SK-N-SH (cell line): ENCODE measurements at regions not wholly inside any gene's neighbourhood (a gene's known extent, or its start where the extent isn't known, plus 50 kb on each side); places are given as distances from the start of the nearest gene placed in this dataset.

ENCODE experiments used
- CTCF ChIA-PET: fragments of 300-600, 350-600 bp; formaldehyde crosslinking; extraction: SDS; loops from one replicate; lab custom pipeline; 2021; lab: Yijun Ruan, JAX
- POLR2A ChIA-PET: fragments of 350-600 bp; sonication (Branson Sonifier 250); formaldehyde crosslinking; extraction: SDS; loops from one replicate; lab custom pipeline; 2020; ENCODE audit warnings: antibody characterized with exemption, inconsistent platforms; lab: Yijun Ruan, JAX
- DNase-seq: peaks from one replicate; pipeline ENCODE4 v3.0.0; 2012
- H2AFZ ChIP-seq: fragments of 200-600 bp; sonication (generic); 2 replicates; pipeline ENCODE4 v1.8.1; 2016; ENCODE audit warnings: antibody characterized with exemption, mild to moderate bottlenecking, low read depth
- H3F3A ChIP-seq: fragments of 200-600 bp; sonication (generic); replicated peaks from 2 replicates; pipeline ENCODE3; 2016; ENCODE audit warnings: antibody characterized with exemption, mild to moderate bottlenecking; ENCODE audit not compliant: insufficient read depth
- H3K27ac ChIP-seq, 2 experiments: fragments of 200-500 bp in 1 of 2; fragments of 200-600 bp in 1 of 2; sonication (Bioruptor generic) in 1 of 2; sonication (generic), shearing (Covaris generic) in 1 of 2; 2 replicates each; pipeline versions ENCODE4 v1.5.1 to v1.6.1; 2014 to 2016; ENCODE audit warnings: low read depth in 2 of 2, inconsistent platforms in 1 of 2, low read length in 1 of 2, mild to moderate bottlenecking in 1 of 2, mixed read lengths in 1 of 2
- H3K27me3 ChIP-seq: fragments of 200-600 bp; sonication (generic), shearing (Covaris generic); 2 replicates; pipeline ENCODE4 v1.6.1; 2016; ENCODE audit warnings: mixed run types; ENCODE audit not compliant: insufficient read depth
- H3K36me3 ChIP-seq, 2 experiments: fragments of 200-500 bp in 1 of 2; fragments of 200-600 bp in 1 of 2; sonication (Bioruptor generic) in 1 of 2; sonication (generic) in 1 of 2; replicated peaks in 1 of 2; 2 replicates each; pipeline versions ENCODE3 to v1.5.1; 2014 to 2016; ENCODE audit warnings: low read length in 1 of 2, mild to moderate bottlenecking in 1 of 2; ENCODE audit not compliant: insufficient read depth in 2 of 2, control insufficient read depth in 1 of 2
- H3K4me1 ChIP-seq, 2 experiments: fragments of 200-500 bp in 1 of 2; fragments of 200-600 bp in 1 of 2; sonication (Bioruptor generic) in 1 of 2; sonication (generic), shearing (Covaris generic) in 1 of 2; 2 replicates each; pipeline versions ENCODE4 v1.5.1 to v1.6.1; 2014 to 2016; ENCODE audit warnings: low read depth in 1 of 2, low read length in 1 of 2, mixed run types in 1 of 2; ENCODE audit not compliant: insufficient read depth in 2 of 2, control insufficient read depth in 1 of 2
- H3K4me2 ChIP-seq: fragments of 200-600 bp; sonication (generic), shearing (Covaris generic); 2 replicates; pipeline ENCODE4 v1.6.1; 2017; ENCODE audit warnings: mixed run types
- H3K4me3 ChIP-seq, 2 experiments: fragments of 200-500 bp in 1 of 2; fragments of 200-600 bp in 1 of 2; sonication (Bioruptor generic) in 1 of 2; sonication (generic), shearing (Covaris generic) in 1 of 2; 2 replicates each; pipeline versions ENCODE4 v1.5.1 to v1.8.1; 2014 to 2016; ENCODE audit warnings: low read depth in 2 of 2, inconsistent platforms in 1 of 2, low read length in 1 of 2, mild to moderate bottlenecking in 1 of 2, mixed read lengths in 1 of 2, moderate library complexity in 1 of 2
- H3K79me2 ChIP-seq: fragments of 200-600 bp; sonication (generic); 2 replicates; pipeline ENCODE4 v1.8.1; 2017; ENCODE audit warnings: mild to moderate bottlenecking; ENCODE audit not compliant: insufficient read depth
- H3K9ac ChIP-seq: fragments of 200-600 bp; sonication (generic); 2 replicates; pipeline ENCODE4 v1.6.1; 2017; ENCODE audit warnings: mixed run types
- H3K9me2 ChIP-seq: fragments of 200-600 bp; sonication (generic); 2 replicates; pipeline ENCODE4 v1.6.1; 2017; ENCODE audit warnings: mixed run types
- H3K9me3 ChIP-seq: fragments of 200-600 bp; sonication (generic); 2 replicates; pipeline ENCODE4 v1.6.1; 2017; ENCODE audit warnings: mixed run types, mild to moderate bottlenecking, moderate library complexity
- H4K20me1 ChIP-seq: fragments of 200-600 bp; sonication (generic); 2 replicates; pipeline ENCODE4 v1.6.1; 2017; ENCODE audit warnings: mild to moderate bottlenecking, mixed run types; ENCODE audit not compliant: insufficient read depth
- CHD2 ChIP-seq: fragments of 150-350 bp; IDR thresholded peaks from 2 replicates; pipeline ENCODE4 v1.6.1; 2018; ENCODE audit warnings: low read length; ENCODE audit not compliant: partially characterized antibody
- CTCF ChIP-seq: fragments of 200-600 bp; sonication (generic); IDR thresholded peaks from 2 replicates; pipeline ENCODE4 v1.6.1; 2017; ENCODE audit warnings: antibody characterized with exemption, mild to moderate bottlenecking, moderate library complexity
- ELF1 ChIP-seq: IDR thresholded peaks from 2 replicates; pipeline ENCODE4 v1.4.0; 2012
- EP300 ChIP-seq, 2 experiments: IDR thresholded peaks; 2 replicates each; pipeline versions ENCODE4 v1.4.0 to v1.6.1; 2012; ENCODE audit warnings: borderline replicate concordance in 1 of 2, low read depth in 1 of 2, low read length in 1 of 2
- EZH2phosphoT487 ChIP-seq: fragments of 200-600 bp; sonication (generic); IDR thresholded peaks from 2 replicates; pipeline ENCODE4 v1.6.1; 2017; ENCODE audit warnings: low read depth, mixed run types, mild to moderate bottlenecking, antibody characterized with exemption, moderate library complexity, borderline replicate concordance
- FOXM1 ChIP-seq: IDR thresholded peaks from 2 replicates; pipeline ENCODE4 v1.4.0; 2012; ENCODE audit warnings: low read depth, mild to moderate bottlenecking
- IRF3 ChIP-seq: fragments of 150-350 bp; IDR thresholded peaks from 2 replicates; pipeline ENCODE4 v1.6.1; 2016; ENCODE audit warnings: mild to moderate bottlenecking, low read depth, low read length
- NRF1 ChIP-seq: IDR thresholded peaks from 2 replicates; pipeline ENCODE4 v1.6.1; 2012; ENCODE audit warnings: low read depth, mild to moderate bottlenecking, low read length
- PBX3 ChIP-seq: IDR thresholded peaks from 2 replicates; pipeline ENCODE4; 2012
- RCOR1 ChIP-seq: fragments of 150-350 bp; IDR thresholded peaks from 2 replicates; pipeline ENCODE4 v1.6.1; 2017; ENCODE audit warnings: antibody characterized with exemption, low read length
- RXRA ChIP-seq: IDR thresholded peaks from 2 replicates; pipeline ENCODE4 v1.4.0; 2012; ENCODE audit warnings: low read depth, mild to moderate bottlenecking, borderline replicate concordance
- SIN3A ChIP-seq: IDR thresholded peaks from 2 replicates; pipeline ENCODE4 v1.6.1; 2012; ENCODE audit warnings: low read depth, mild to moderate bottlenecking, low read length, moderate library complexity, borderline replicate concordance
- TCF12 ChIP-seq: IDR thresholded peaks from 2 replicates; pipeline ENCODE4 v1.4.0; 2012
- USF1 ChIP-seq: IDR thresholded peaks from 2 replicates; pipeline ENCODE4 v1.4.0; 2012; ENCODE audit warnings: low read depth, borderline replicate concordance
- USF2 ChIP-seq: fragments of 150-350 bp; IDR thresholded peaks from 2 replicates; pipeline ENCODE4 v1.6.1; 2017; ENCODE audit warnings: antibody characterized with exemption, low read length, low read depth, borderline replicate concordance
- WGBS: methylation state at CpG from one replicate; pipeline ENCODE4 v1.1.6; 2017; ENCODE audit warnings: low lambda C conversion rate; 5-methylcytosine and 5-hydroxymethylcytosine counted together

GRCh38 chr9:107169796-107170195 is 113.3 kb upstream of the RAD23B start (continued):
- TF ChIP-seq USF1 = no peak

GRCh38 chr9:107170801-107171200 is 112.3 kb upstream of the RAD23B start:
- TF ChIP-seq NRF1 (no peak), IRF3 (no peak), USF2 (no peak), PBX3 (no peak), USF1 (no peak), RCOR1 (no peak), EZH2phosphoT487 (no peak), ELF1 (no peak), TCF12 (no peak), CTCF (no peak), CHD2 (no peak), EP300 (IDR thresholded peaks at IDR 0.05; ENCODE audit: borderline replicate concordance in 1 of 2, low read depth in 1 of 2, low read length in 1 of 2) (no peak), RXRA (no peak), FOXM1 (no peak), SIN3A (no peak)
- Histone ChIP-seq H3K27me3 (no peaks in the 10 kb centered on the region), H3K9me2 (no peaks in the 10 kb centered on the region), H3K4me3 (no peak overlapping the region), H3K4me2 (no peak overlapping the region), H3K9ac (no peak overlapping the region), H3K79me2 (no peaks in the 10 kb centered on the region), H3F3A (no peaks in the 10 kb centered on the region), H3K4me1 (peaks cover 0 to 4% of the 10 kb centered on the region in 2 experiments; a peak in 2 of 4 replicates), H3K9me3 (no peaks in the 10 kb centered on the region), H3K27ac (no peak overlapping the region), H4K20me1 (no peaks in the 10 kb centered on the region), H3K36me3 (no peaks in the 10 kb centered on the region), H2AFZ (no peak overlapping the region)
- ChIA-PET CTCF (interaction anchor here (0.9 to 6.5 kb wide), 4 partner anchors 21 to 1330 kb away, joined by 3 to 43 read pairs (median 17); no protein-coding TSS in a partner anchor), POLR2A (interaction anchor here (0.5 kb wide), 1 partner anchor 19 kb away, joined by 4 read pairs; no protein-coding TSS in a partner anchor)
- DNase-seq = no peak
- WGBS = 49% methylated on average over 5 of the region's 5 CpGs
